ENCODE measurements at regions not wholly inside any gene's neighbourhood (a gene's known extent, or its start where the extent isn't known, plus 50 kb on each side); places are given as distances from the start of the nearest gene placed in this dataset.

DNA sequence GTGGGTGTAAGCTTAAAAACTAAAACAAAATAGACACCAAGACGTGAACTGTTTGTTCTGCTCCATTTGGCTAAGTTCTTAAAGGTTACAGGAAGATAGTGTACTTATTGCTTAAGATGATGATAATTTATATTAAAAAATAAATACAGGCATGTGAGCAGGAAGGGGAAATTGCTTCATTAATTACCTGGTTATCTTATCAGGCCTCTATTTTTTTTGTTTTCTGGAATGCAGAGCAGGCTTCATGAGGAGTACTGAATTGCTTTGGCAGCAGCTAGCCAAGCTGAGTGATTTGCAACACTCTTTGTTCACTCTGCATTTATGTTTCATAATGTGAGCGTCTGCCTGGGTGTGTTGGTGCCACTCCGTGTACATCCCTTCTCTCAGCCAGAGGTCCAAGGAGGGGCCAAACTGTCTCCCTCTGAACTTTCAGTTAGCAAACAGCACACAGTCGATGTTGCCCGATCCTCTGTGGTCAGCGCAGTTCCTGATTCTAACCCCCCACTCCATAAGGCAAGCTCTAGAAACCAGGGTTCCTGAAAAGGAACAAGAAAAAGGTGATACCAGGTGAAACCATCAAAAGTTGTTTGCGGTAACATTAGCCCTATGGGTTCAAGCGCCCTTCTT is 348.2 kb downstream of the SPRY1 start:
- peak; percentile 34 for DNase-seq (ENCODE audit: low read depth)
- TF ChIP-seq, protein P1, sequence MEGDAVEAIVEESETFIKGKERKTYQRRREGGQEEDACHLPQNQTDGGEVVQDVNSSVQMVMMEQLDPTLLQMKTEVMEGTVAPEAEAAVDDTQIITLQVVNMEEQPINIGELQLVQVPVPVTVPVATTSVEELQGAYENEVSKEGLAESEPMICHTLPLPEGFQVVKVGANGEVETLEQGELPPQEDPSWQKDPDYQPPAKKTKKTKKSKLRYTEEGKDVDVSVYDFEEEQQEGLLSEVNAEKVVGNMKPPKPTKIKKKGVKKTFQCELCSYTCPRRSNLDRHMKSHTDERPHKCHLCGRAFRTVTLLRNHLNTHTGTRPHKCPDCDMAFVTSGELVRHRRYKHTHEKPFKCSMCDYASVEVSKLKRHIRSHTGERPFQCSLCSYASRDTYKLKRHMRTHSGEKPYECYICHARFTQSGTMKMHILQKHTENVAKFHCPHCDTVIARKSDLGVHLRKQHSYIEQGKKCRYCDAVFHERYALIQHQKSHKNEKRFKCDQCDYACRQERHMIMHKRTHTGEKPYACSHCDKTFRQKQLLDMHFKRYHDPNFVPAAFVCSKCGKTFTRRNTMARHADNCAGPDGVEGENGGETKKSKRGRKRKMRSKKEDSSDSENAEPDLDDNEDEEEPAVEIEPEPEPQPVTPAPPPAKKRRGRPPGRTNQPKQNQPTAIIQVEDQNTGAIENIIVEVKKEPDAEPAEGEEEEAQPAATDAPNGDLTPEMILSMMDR (conservative IDR thresholded peaks at IDR 0.05; ENCODE audit: low read depth, low read length): no peak
- H3K4me3 ChIP-seq (ENCODE audit: low read length): no peak overlapping the region

- DNase-seq (ENCODE audit: low read depth): peak; percentile 27
- H3K4me3 ChIP-seq (ENCODE audit: low read length): no peak overlapping the region
- TF ChIP-seq, protein P1 (conservative IDR thresholded peaks at IDR 0.05; ENCODE audit: low read depth, low read length): no peak
Measured at GRCh38 chr4:123747016-123747415, 350.4 kb downstream of the SPRY1 start.

DNA sequence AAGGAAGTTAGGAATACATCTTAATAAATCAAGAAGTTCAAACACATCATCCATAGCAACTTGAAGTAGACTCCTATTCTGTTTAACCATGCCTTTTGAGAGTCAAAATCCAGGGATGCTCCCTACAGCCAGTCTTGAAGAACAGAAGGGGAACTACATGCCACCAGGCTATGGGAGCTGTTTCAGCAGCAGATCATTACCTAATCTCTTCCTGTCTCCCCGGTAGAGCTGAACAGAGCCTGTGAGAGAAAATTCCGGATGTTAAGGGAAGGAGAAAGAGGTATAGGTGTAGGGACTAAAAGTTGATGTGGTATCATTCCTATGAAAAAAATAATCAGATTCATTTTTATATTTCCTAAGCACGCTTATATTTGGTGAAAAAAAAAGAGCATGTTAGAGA is 352.2 kb downstream of the SPRY1 start:
- DNase-seq (ENCODE audit: low read depth): no peak
- no peak overlapping the region for H3K4me3 ChIP-seq (ENCODE audit: low read length)
- TF ChIP-seq, protein P1 (conservative IDR thresholded peaks at IDR 0.05; ENCODE audit: low read depth, low read length): no peak

DNA sequence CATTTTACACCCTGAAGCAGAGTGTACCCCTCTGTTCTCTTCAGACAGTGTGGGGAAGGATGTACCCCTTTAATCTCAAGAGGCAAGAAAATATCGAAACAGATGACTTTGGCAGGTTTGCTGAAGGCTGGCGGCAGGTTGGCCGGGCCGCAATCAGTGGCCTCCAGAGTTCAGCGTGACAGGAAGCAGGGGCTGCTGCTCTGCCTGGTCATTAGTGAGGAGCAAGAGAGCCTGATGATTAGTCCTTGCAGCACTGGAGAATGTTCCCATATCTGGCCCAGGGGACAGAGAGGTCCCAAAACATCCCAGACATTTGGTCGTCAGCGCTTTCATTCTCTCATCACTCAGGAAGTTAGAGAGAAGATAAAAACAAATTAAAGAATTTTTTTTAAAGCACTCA is 352.8 kb downstream of the SPRY1 start:
- TF ChIP-seq, protein P1 (conservative IDR thresholded peaks at IDR 0.05; ENCODE audit: low read depth, low read length): no peak
- no peak overlapping the region for H3K4me3 ChIP-seq (ENCODE audit: low read length)
- no peak for DNase-seq (ENCODE audit: low read depth)

GRCh38 chr4:123750044-123750443 is 353.4 kb downstream of the SPRY1 start:
- no peak overlapping the region for H3K4me3 ChIP-seq (ENCODE audit: low read length)
- DNase-seq (ENCODE audit: low read depth): peak; percentile 93
- TF ChIP-seq, protein P1 (conservative IDR thresholded peaks at IDR 0.05; ENCODE audit: low read depth, low read length): peak; percentile 16

- DNase-seq (ENCODE audit: low read depth): no peak
- no peak overlapping the region for H3K4me3 ChIP-seq (ENCODE audit: low read length)
- TF ChIP-seq, protein P1 (conservative IDR thresholded peaks at IDR 0.05; ENCODE audit: low read depth, low read length): no peak
Measured at GRCh38 chr4:123755655-123756054, 359.1 kb downstream of the SPRY1 start.

- no peak for DNase-seq (ENCODE audit: low read depth)
- TF ChIP-seq, protein P1 (conservative IDR thresholded peaks at IDR 0.05; ENCODE audit: low read depth, low read length): no peak
- H3K4me3 ChIP-seq (ENCODE audit: low read length): no peak overlapping the region
Measured at GRCh38 chr4:123767806-123768205, 371.2 kb downstream of the SPRY1 start.
